OCI-LY7 (cell line): ENCODE measurements at regions not wholly inside any gene's neighbourhood (a gene's known extent, or its start where the extent isn't known, plus 50 kb on each side); places are given as distances from the start of the nearest gene placed in this dataset.

Source experiments
- BruUV-seq: library from RNA; stranded (reverse); fragments of 400-500 nt; replicated peaks from 2 replicates; lab custom pipeline; 2021; lab: Mats Ljungman, UMichigan
- CTCF ChIA-PET: fragments of 300-600 bp; sonication (Branson Sonifier 250); formaldehyde crosslinking; loops from one replicate; lab custom pipeline; 2022; ENCODE audit warnings: antibody characterized with exemption; ENCODE audit not compliant: unreplicated experiment; lab: Charles Lee
- POLR2A ChIA-PET: fragments of 300-600 bp; sonication (Branson Sonifier 250); formaldehyde crosslinking; loops from one replicate; lab custom pipeline; 2022; ENCODE audit warnings: antibody characterized with exemption; lab: Charles Lee
- DNase-seq: peaks from one replicate; pipeline ENCODE4 v3.0.0-alpha.2; 2015; ENCODE audit warnings: low spot score
- H2AFZ ChIP-seq: fragments of 200-600 bp; sonication (generic), shearing (Covaris generic); 2 replicates; pipeline ENCODE4 v1.6.1; 2014; ENCODE audit warnings: mild to moderate bottlenecking, antibody characterized with exemption, low read length, moderate library complexity
- H3K27ac ChIP-seq: fragments of 200-600 bp; sonication (generic); 2 replicates; pipeline ENCODE4 v1.5.1; 2014; ENCODE audit warnings: mixed run types, low read depth, mild to moderate bottlenecking, moderate library complexity, low read length, inconsistent platforms; ENCODE audit not compliant: poor library complexity, severe bottlenecking
- H3K36me3 ChIP-seq: fragments of 200-600 bp; sonication (generic); 2 replicates; pipeline ENCODE4 v1.6.1; 2014; ENCODE audit warnings: mild to moderate bottlenecking, antibody characterized with exemption, low read length, moderate library complexity, mixed read lengths; ENCODE audit not compliant: insufficient read depth
- H3K4me1 ChIP-seq: fragments of 200-600 bp; sonication (generic); 2 replicates; pipeline ENCODE4 v1.5.1; 2014; ENCODE audit warnings: mild to moderate bottlenecking, low read length; ENCODE audit not compliant: insufficient read depth, poor library complexity, severe bottlenecking
- H3K4me2 ChIP-seq: fragments of 200-600 bp; sonication (generic); 2 replicates; pipeline ENCODE4 v1.6.1; 2014; ENCODE audit warnings: mild to moderate bottlenecking, low read length
- H3K4me3 ChIP-seq: fragments of 200-600 bp; sonication (generic); 2 replicates; pipeline ENCODE4 v1.5.1; 2014; ENCODE audit warnings: mild to moderate bottlenecking, low read depth, low read length; ENCODE audit not compliant: poor library complexity, severe bottlenecking
- H3K79me2 ChIP-seq: fragments of 200-600 bp; sonication (generic); 2 replicates; pipeline ENCODE4 v1.6.1; 2016; ENCODE audit warnings: low read depth, mild to moderate bottlenecking, low read length, moderate library complexity, mixed read lengths; ENCODE audit not compliant: insufficient read depth
- H3K9me2 ChIP-seq: fragments of 200-600 bp; sonication (generic); 2 replicates; pipeline ENCODE4 v1.6.1; 2016; ENCODE audit warnings: mild to moderate bottlenecking, low read length, mixed read lengths; ENCODE audit not compliant: insufficient read depth
- H3K9me3 ChIP-seq: fragments of 200-600 bp; sonication (generic); 2 replicates; pipeline ENCODE4 v1.6.1; 2014; ENCODE audit warnings: mild to moderate bottlenecking, mixed run types, low read length, mixed read lengths
- H4K20me1 ChIP-seq: fragments of 200-600 bp; sonication (generic); 2 replicates; pipeline ENCODE4 v1.6.1; 2014; ENCODE audit warnings: mild to moderate bottlenecking, antibody characterized with exemption, low read length, moderate library complexity, mixed read lengths; ENCODE audit not compliant: insufficient read depth
- CTCF ChIP-seq: fragments of 200-600 bp; sonication (generic); conservative IDR thresholded peaks from 2 replicates; pipeline ENCODE4 v1.5.1; 2014; ENCODE audit warnings: mild to moderate bottlenecking, antibody characterized with exemption, low read length, moderate library complexity, mixed read lengths
- EZH2phosphoT487 ChIP-seq: fragments of 200-600 bp; sonication (generic); IDR thresholded peaks from 2 replicates; pipeline ENCODE4 v1.6.1; 2018; ENCODE audit warnings: low read depth, borderline replicate concordance, mild to moderate bottlenecking, mixed run types, antibody characterized with exemption, low read length, moderate library complexity, mixed read lengths
- intact Hi-C: fragments of 100-400 bp; cut with micrococcal nuclease; formaldehyde crosslinking; loops from one replicate; pipeline ENCODE4 v1.10.0; 2022; ENCODE audit not compliant: unreplicated experiment

GRCh38 chr13:21785990-21786389, 115.1 kb downstream of the FGF9 start:
- Histone ChIP-seq H3K4me1 (no peaks in the 10 kb centered on the region), H3K79me2 (no peaks in the 10 kb centered on the region), H3K36me3 (no peaks in the 10 kb centered on the region), H3K4me3 (no peak overlapping the region), H3K9me3 (no peaks in the 10 kb centered on the region), H3K4me2 (no peak overlapping the region), H4K20me1 (no peaks in the 10 kb centered on the region), H3K27ac (no peak overlapping the region), H2AFZ (no peak overlapping the region), H3K9me2 (no peaks in the 10 kb centered on the region)
- TF ChIP-seq CTCF (no peak), EZH2phosphoT487 (no peak)
- ChIA-PET POLR2A (no interaction called here), CTCF (no interaction called here)
- intact Hi-C loops = no loop called here
- BruUV-seq = no TSS peak
- DNase-seq = no peak

GRCh38 chr13:21796066-21796465, 125.2 kb downstream of the FGF9 start:
- DNase-seq = no peak
- no peaks in the 10 kb centered on the region for H3K4me1 ChIP-seq
- H3K27ac ChIP-seq = no peak overlapping the region
- no TSS peak for BruUV-seq
- no peaks in the 10 kb centered on the region for H3K9me3 ChIP-seq
- H3K79me2 ChIP-seq = no peaks in the 10 kb centered on the region
- ChIA-PET CTCF (no interaction called here), POLR2A (no interaction called here)
- no peak overlapping the region for H2AFZ ChIP-seq
- no peaks in the 10 kb centered on the region for H3K36me3 ChIP-seq
- no peaks in the 10 kb centered on the region for H3K9me2 ChIP-seq
- intact Hi-C loops = no loop called here
- no peak for TF ChIP-seq CTCF
- TF ChIP-seq EZH2phosphoT487 = no peak
- H3K4me2 ChIP-seq = no peak overlapping the region
- H4K20me1 ChIP-seq = no peaks in the 10 kb centered on the region
- no peak overlapping the region for H3K4me3 ChIP-seq

- H3K4me2 ChIP-seq = no peak overlapping the region
- no peaks in the 10 kb centered on the region for H3K9me3 ChIP-seq
- ChIA-PET POLR2A (no interaction called here), CTCF (no interaction called here)
- no peaks in the 10 kb centered on the region for H3K4me1 ChIP-seq
- no peaks in the 10 kb centered on the region for H3K36me3 ChIP-seq
- intact Hi-C loops = no loop called here
- no peak for DNase-seq
- no peaks in the 10 kb centered on the region for H3K79me2 ChIP-seq
- H2AFZ ChIP-seq = no peak overlapping the region
- no peaks in the 10 kb centered on the region for H3K9me2 ChIP-seq
- no peaks in the 10 kb centered on the region for H4K20me1 ChIP-seq
- TF ChIP-seq EZH2phosphoT487 (no peak), CTCF (no peak)
- H3K27ac ChIP-seq = no peak overlapping the region
- BruUV-seq = no TSS peak
- no peak overlapping the region for H3K4me3 ChIP-seq
These were observed 126.1 kb downstream of the FGF9 start for GRCh38 chr13:21796775-21797514.
